Stomach (tissue), 8 donors: ENCODE measurements at regions not wholly inside any gene's neighbourhood (a gene's known extent, or its start where the extent isn't known, plus 50 kb on each side); places are given as distances from the start of the nearest gene placed in this dataset.
"Not testable (repeated sequence)": the region's sequence is repeated elsewhere in the genome, so short reads cannot be mapped to it uniquely, and the experiment has no call there.

Experiments
- DNase-seq, 2 donors: peaks; one replicate each; pipeline versions ENCODE4 v3.0.0 to v3.0.0-alpha.2; 2013 to 2019
- H3K27ac ChIP-seq, 5 donors: fragments of 200-600 bp in 4 of 5; sonication (generic) in 4 of 5; one replicate each; pipeline ENCODE4 v1.5.1; 2013 to 2019; ENCODE audit warnings: mild to moderate bottlenecking in 1 of 5, moderate library complexity in 1 of 5
- H3K27me3 ChIP-seq, 3 donors: fragments of 200-600 bp; sonication (generic); one replicate each; pipeline ENCODE4 v1.5.1; 2017 to 2019; ENCODE audit warnings: mixed run types in 1 of 3
- H3K36me3 ChIP-seq, 4 donors: fragments of 200-600 bp; sonication (generic); 1 replicate in 3 of 4; 2 replicates in 1 of 4; pipeline ENCODE4 v1.5.1; 2016 to 2019
- H3K4me1 ChIP-seq, 4 donors: fragments of 200-600 bp; sonication (generic); one replicate each; pipeline ENCODE4 v1.5.1; 2016 to 2019
- H3K4me3 ChIP-seq, 4 donors: fragments of 200-600 bp; sonication (generic) in 3 of 4; one replicate each; pipeline ENCODE4 v1.5.1; 2016 to 2019; ENCODE audit warnings: mild to moderate bottlenecking in 1 of 4
- H3K9me3 ChIP-seq, 4 donors: fragments of 200-600 bp; sonication (generic); one replicate each; pipeline ENCODE4 v1.5.1; 2016 to 2019
- CTCF ChIP-seq, 7 experiments: fragments of 450-650 bp in 4 of 7; fragments of 200-600 bp in 3 of 7; sonication (generic) in 3 of 7; IDR thresholded peaks; one replicate each; pipeline ENCODE4 v1.5.1; 2016 to 2019; ENCODE audit warnings: antibody characterized with exemption in 7 of 7, control low read depth in 2 of 7, mild to moderate bottlenecking in 1 of 7
- EP300 ChIP-seq: sonication (generic); formaldehyde crosslinking; IDR thresholded peaks from one replicate; pipeline ENCODE4 v1.6.1; 2017; ENCODE audit warnings: antibody characterized with exemption
- POLR2A ChIP-seq, 4 donors: fragments of 450-650 bp; IDR thresholded peaks; one replicate each; pipeline ENCODE4 v1.6.1; 2016; ENCODE audit warnings: antibody characterized with exemption in 4 of 4, control low read depth in 2 of 4, mild to moderate bottlenecking in 1 of 4, moderate library complexity in 1 of 4
- POLR2AphosphoS5 ChIP-seq, 3 donors: sonication (generic); formaldehyde crosslinking; IDR thresholded peaks; one replicate each; pipeline ENCODE4 v1.6.1; 2016; ENCODE audit warnings: antibody characterized with exemption in 3 of 3
- WGBS, 5 donors: extraction: QIAGEN DNeasy Blood & Tissue Kit in 3 of 5; methylation state at CpG; one replicate each; pipeline versions ENCODE4 v1.1.5 to v1.1.7; 2013 to 2018; 5-methylcytosine and 5-hydroxymethylcytosine counted together
- intact Hi-C: fragments of 100-400 bp; cut with DNase I; formaldehyde crosslinking; loops from one replicate; pipeline ENCODE4 v1.15.1; 2023; ENCODE audit warnings: low total_unique reads
- donor health status: healthy with polysubstance abuse.
- donor health status: Bipolar disorder and iron deficiency.
- donor health status: healthy.

GRCh38 chr2:82959727-82960126, 1499.4 kb downstream of the SUCLG1 start:
- Histone ChIP-seq H3K27ac (no peak overlapping the region), H3K9me3 (no peaks in the 10 kb centered on the region), H3K4me1 (no peaks in the 10 kb centered on the region), H3K4me3 (no peak overlapping the region), H3K27me3 (no peaks in the 10 kb centered on the region), H3K36me3 (no peaks in the 10 kb centered on the region)
- 81 to 92% (median 87%) methylated on average over 5 of the region's 5 CpGs for WGBS, 5 donors
- intact Hi-C loops: no loop called here
- DNase-seq: no peak
- TF ChIP-seq EP300 (no peak), POLR2A (IDR thresholded peaks at IDR 0.05) (no peak), CTCF (IDR thresholded peaks at IDR 0.05) (no peak), POLR2AphosphoS5 (IDR thresholded peaks at IDR 0.05) (no peak)

DNA sequence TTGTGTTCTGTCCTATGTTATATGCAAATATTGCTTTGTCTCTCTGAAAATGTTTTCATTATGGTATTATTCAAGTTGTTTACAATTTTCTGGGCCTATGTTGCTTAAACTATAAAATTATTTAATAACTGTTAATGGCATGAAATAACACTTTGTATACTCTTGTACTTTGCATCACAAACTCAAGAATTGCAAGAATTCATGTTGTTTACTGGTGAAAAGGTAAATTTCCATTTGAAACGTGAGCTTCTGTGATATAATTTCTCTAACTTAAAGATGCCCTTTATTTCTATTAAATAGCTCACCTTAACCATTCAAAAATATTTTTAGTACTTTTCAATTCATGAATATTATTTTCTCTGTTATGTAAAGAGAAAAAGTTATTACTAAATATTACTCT, 1504.2 kb downstream of the SUCLG1 start:
- TF ChIP-seq CTCF (IDR thresholded peaks at IDR 0.05) (no peak), POLR2A (IDR thresholded peaks at IDR 0.05) (no peak), EP300 (no peak), POLR2AphosphoS5 (IDR thresholded peaks at IDR 0.05) (no peak)
- Histone ChIP-seq H3K27me3 (no peaks in the 10 kb centered on the region), H3K9me3 (no peaks in the 10 kb centered on the region), H3K27ac (no peak overlapping the region), H3K36me3 (no peaks in the 10 kb centered on the region), H3K4me3 (no peak overlapping the region), H3K4me1 (no peaks in the 10 kb centered on the region)
- 73 to 91% (median 82%) methylated on average over 1 of the region's 1 CpG for WGBS, 5 donors
- intact Hi-C loops: no loop called here
- DNase-seq: no peak

GRCh38 chr2:82939211-82939610, 1519.9 kb downstream of the SUCLG1 start:
- H3K4me3 ChIP-seq: no peak overlapping the region
- H3K27me3 ChIP-seq: no peaks in the 10 kb centered on the region
- no peaks in the 10 kb centered on the region for H3K4me1 ChIP-seq
- no peaks in the 10 kb centered on the region for H3K36me3 ChIP-seq
- DNase-seq: no peak
- intact Hi-C loops: no loop called here
- TF ChIP-seq CTCF (IDR thresholded peaks at IDR 0.05) (no peak), POLR2A (IDR thresholded peaks at IDR 0.05) (no peak), EP300 (no peak), POLR2AphosphoS5 (IDR thresholded peaks at IDR 0.05) (no peak)
- H3K9me3 ChIP-seq: no peaks in the 10 kb centered on the region
- no peak overlapping the region for H3K27ac ChIP-seq
- 90 to 100% (median 95%) methylated on average over 1 of the region's 1 CpG for WGBS, 5 donors

DNA sequence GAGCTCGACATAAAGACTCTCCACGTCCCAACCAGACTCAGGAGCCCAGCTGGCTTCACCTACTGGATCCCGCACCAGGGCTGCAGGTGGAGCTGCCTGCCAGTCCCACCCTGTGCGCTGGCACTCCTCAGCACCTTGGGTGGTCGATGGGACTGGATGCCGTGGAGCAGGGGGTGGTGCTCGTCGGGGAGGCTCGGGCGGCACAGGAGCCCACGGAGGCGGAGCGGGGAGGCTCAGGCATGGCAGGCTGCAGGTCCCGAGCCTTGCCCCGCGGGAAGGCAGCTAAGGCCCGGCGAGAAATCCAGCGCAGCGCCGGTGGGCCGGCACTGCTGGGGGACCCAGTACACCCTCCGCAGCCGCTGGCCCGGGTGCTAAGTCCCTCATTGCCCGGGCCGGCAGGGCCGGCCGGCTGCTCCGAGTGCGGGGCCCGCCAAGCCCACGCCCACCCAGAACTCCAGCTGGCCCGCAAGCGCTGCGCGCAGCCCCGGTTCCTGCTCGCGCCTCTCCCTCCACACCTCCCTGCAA, 1520.7 kb downstream of the SUCLG1 start:
- WGBS, 5 donors: 94 to 97% (median 95%) methylated on average over 13 to 35 of the region's 40 CpGs
- intact Hi-C loops, H3K4me3 ChIP-seq, H3K27ac ChIP-seq, H3K36me3 ChIP-seq, H3K27me3 ChIP-seq, DNase-seq, H3K9me3 ChIP-seq, H3K4me1 ChIP-seq: not testable (repeated sequence)

- Histone ChIP-seq H3K36me3 (no peaks in the 10 kb centered on the region), H3K4me3 (no peak overlapping the region), H3K27ac (no peak overlapping the region), H3K9me3 (peaks cover 0 to 11% (median 5%) of the 10 kb centered on the region in 4 donors), H3K4me1 (no peaks in the 10 kb centered on the region), H3K27me3 (no peaks in the 10 kb centered on the region)
- 76 to 91% (median 88%) methylated on average over 2 of the region's 2 CpGs for WGBS, 5 donors
- DNase-seq: no peak
- TF ChIP-seq CTCF (IDR thresholded peaks at IDR 0.05) (no peak), POLR2A (IDR thresholded peaks at IDR 0.05) (no peak), EP300 (no peak), POLR2AphosphoS5 (IDR thresholded peaks at IDR 0.05) (no peak)
- intact Hi-C loops: no loop called here
Measured at GRCh38 chr2:82913566-82913965, 1545.5 kb downstream of the SUCLG1 start.
